GM23248 (cell line): ENCODE measurements at regions not wholly inside any gene's neighbourhood (a gene's known extent, or its start where the extent isn't known, plus 50 kb on each side); places are given as distances from the start of the nearest gene placed in this dataset.
"Not testable (repeated sequence)": the region's sequence is repeated elsewhere in the genome, so short reads cannot be mapped to it uniquely, and the experiment has no call there.

Source experiments
- DNase-seq: peaks from one replicate; pipeline ENCODE4 v3.0.0-alpha.2; 2015
- H2AFZ ChIP-seq: fragments of 200-600 bp; sonication (generic); 2 replicates; pipeline ENCODE4 v1.6.1; 2016; ENCODE audit warnings: antibody characterized with exemption
- H3F3A ChIP-seq: fragments of 200-600 bp; sonication (generic); 2 replicates; pipeline ENCODE4 v1.6.1; 2016; ENCODE audit warnings: mild to moderate bottlenecking, antibody characterized with exemption, mixed run types; ENCODE audit not compliant: insufficient read depth
- H3K27ac ChIP-seq: fragments of 200-600 bp; sonication (generic); 2 replicates; pipeline ENCODE4 v1.5.1; 2016; ENCODE audit warnings: mild to moderate bottlenecking
- H3K27me3 ChIP-seq: fragments of 200-600 bp; sonication (generic); replicated peaks from 2 replicates; pipeline ENCODE4 v1.6.1; 2016; ENCODE audit warnings: mild to moderate bottlenecking; ENCODE audit not compliant: insufficient read depth
- H3K36me3 ChIP-seq: fragments of 200-600 bp; sonication (generic); 2 replicates; pipeline ENCODE4 v1.6.1; 2016; ENCODE audit warnings: low read depth, mild to moderate bottlenecking
- H3K4me1 ChIP-seq: fragments of 200-600 bp; sonication (generic); 2 replicates; pipeline ENCODE4 v1.6.1; 2016; ENCODE audit warnings: mild to moderate bottlenecking; ENCODE audit not compliant: insufficient read depth
- H3K4me2 ChIP-seq: fragments of 200-600 bp; sonication (generic); one replicate; pipeline ENCODE4 v1.6.1; 2016; ENCODE audit warnings: mild to moderate bottlenecking; ENCODE audit not compliant: unreplicated experiment
- H3K4me3 ChIP-seq: fragments of 200-600 bp; sonication (generic); 2 replicates; pipeline ENCODE4 v1.5.1; 2016; ENCODE audit warnings: mild to moderate bottlenecking
- H3K79me2 ChIP-seq: fragments of 200-600 bp; sonication (generic); 2 replicates; pipeline ENCODE4 v1.6.1; 2016; ENCODE audit warnings: mild to moderate bottlenecking; ENCODE audit not compliant: insufficient read depth
- H3K9ac ChIP-seq: fragments of 200-600 bp; sonication (generic); 2 replicates; pipeline ENCODE4 v1.6.1; 2016; ENCODE audit warnings: mild to moderate bottlenecking
- H3K9me2 ChIP-seq: fragments of 200-600 bp; sonication (generic); 2 replicates; pipeline ENCODE4 v1.6.1; 2016; ENCODE audit warnings: mixed run types, mild to moderate bottlenecking, moderate library complexity; ENCODE audit not compliant: insufficient read depth
- H3K9me3 ChIP-seq: fragments of 200-600 bp; sonication (generic); one replicate; pipeline ENCODE4 v1.6.1; 2017; ENCODE audit warnings: low read depth
- H4K20me1 ChIP-seq: fragments of 200-600 bp; sonication (generic); 2 replicates; pipeline ENCODE4 v1.6.0; 2016; ENCODE audit not compliant: insufficient read depth
- EZH2 ChIP-seq: fragments of 200-600 bp; sonication (generic); IDR thresholded peaks from 2 replicates; pipeline ENCODE4 v1.6.1; 2018; ENCODE audit warnings: antibody characterized with exemption, mild to moderate bottlenecking; ENCODE audit not compliant: insufficient read depth, poor library complexity, severe bottlenecking
- EZH2phosphoT487 ChIP-seq: fragments of 200-600 bp; sonication (generic); IDR thresholded peaks from 2 replicates; pipeline ENCODE4 v1.6.1; 2018; ENCODE audit warnings: antibody characterized with exemption, moderate library complexity, mild to moderate bottlenecking, low read depth; ENCODE audit not compliant: insufficient read depth
- WGBS, 2 experiments: methylation state at CpG; one replicate each; pipeline ENCODE4 v1.1.6; 2015 to 2017; ENCODE audit warnings: low lambda C conversion rate in 2 of 2, low coverage in 1 of 2; ENCODE audit errors: missing lambda C conversion rate in 2 of 2; 5-methylcytosine and 5-hydroxymethylcytosine counted together
- in situ Hi-C: fragments of 300-500 bp; cut with MboI; formaldehyde crosslinking; loops from 2 replicates; pipeline ENCODE4 v1.15.0; 2020

GRCh38 chr9:118670011-118670953 lies 699.0 kb downstream of the BRINP1 start:
- no peak for TF ChIP-seq EZH2
- TF ChIP-seq EZH2phosphoT487: no peak
- in situ Hi-C loops: no loop called here
- no peaks in the 10 kb centered on the region for H3K27me3 ChIP-seq
- H3K9ac ChIP-seq: no peak overlapping the region
- H2AFZ ChIP-seq: no peak overlapping the region
- H3K27ac ChIP-seq: no peak overlapping the region
- H3F3A ChIP-seq: no peaks in the 10 kb centered on the region
- H4K20me1 ChIP-seq: no peaks in the 10 kb centered on the region
- WGBS, 2 experiments: 42 to 44% methylated on average over 11 of the region's 11 CpGs
- H3K36me3 ChIP-seq: no peaks in the 10 kb centered on the region
- no peak for DNase-seq
- H3K9me2 ChIP-seq: no peaks in the 10 kb centered on the region
- H3K4me2 ChIP-seq: no peak overlapping the region
- H3K4me1 ChIP-seq: no peaks in the 10 kb centered on the region
- H3K9me3 ChIP-seq: no peaks in the 10 kb centered on the region
- H3K79me2 ChIP-seq: no peaks in the 10 kb centered on the region
- no peak overlapping the region for H3K4me3 ChIP-seq

- Histone ChIP-seq H2AFZ (no peak overlapping the region), H3K79me2 (no peaks in the 10 kb centered on the region), H3K27ac (no peak overlapping the region), H3K9me2 (no peaks in the 10 kb centered on the region), H3K4me1 (no peaks in the 10 kb centered on the region), H3K9me3 (no peaks in the 10 kb centered on the region), H3F3A (no peaks in the 10 kb centered on the region), H4K20me1 (no peaks in the 10 kb centered on the region), H3K9ac (no peak overlapping the region), H3K36me3 (no peaks in the 10 kb centered on the region), H3K4me3 (no peak overlapping the region), H3K4me2 (no peak overlapping the region), H3K27me3 (no peaks in the 10 kb centered on the region)
- in situ Hi-C loops: no loop called here
- no peak for TF ChIP-seq EZH2phosphoT487
- no peak for TF ChIP-seq EZH2
- no peak for DNase-seq
- WGBS, 2 experiments: 57 to 67% methylated on average over 5 of the region's 5 CpGs
Measured at GRCh38 chr9:118674942-118675341, 694.3 kb downstream of the BRINP1 start.

- in situ Hi-C loops, H3K9me3 ChIP-seq, H3K4me1 ChIP-seq, H3K9ac ChIP-seq, H3K27ac ChIP-seq, H4K20me1 ChIP-seq, H3K27me3 ChIP-seq, H3K9me2 ChIP-seq, H3K4me2 ChIP-seq, H3K79me2 ChIP-seq, H3K36me3 ChIP-seq, DNase-seq, H3F3A ChIP-seq, H3K4me3 ChIP-seq, H2AFZ ChIP-seq: not testable (repeated sequence)
- 70 to 73% methylated on average over 18 to 28 of the region's 47 CpGs for WGBS, 2 experiments
Measured at GRCh38 chr9:118677936-118678653, 691.1 kb downstream of the BRINP1 start.

GRCh38 chr9:118686959-118687358 lies 682.3 kb downstream of the BRINP1 start:
- no peak overlapping the region for H2AFZ ChIP-seq
- no peaks in the 10 kb centered on the region for H3K4me1 ChIP-seq
- no peak overlapping the region for H3K4me3 ChIP-seq
- H3K4me2 ChIP-seq: no peak overlapping the region
- no peaks in the 10 kb centered on the region for H3K36me3 ChIP-seq
- no peaks in the 10 kb centered on the region for H3F3A ChIP-seq
- no peaks in the 10 kb centered on the region for H3K9me3 ChIP-seq
- 1% methylated on average over 5 of the region's 5 CpGs for WGBS, 2 experiments
- H3K27me3 ChIP-seq: 0 out of 2 replicates have a peak, but pooled peaks cover 4% of the 10 kb centered on the region
- no peak overlapping the region for H3K27ac ChIP-seq
- H3K9me2 ChIP-seq: no peaks in the 10 kb centered on the region
- in situ Hi-C loops: no loop called here
- H3K9ac ChIP-seq: no peak overlapping the region
- no peak for DNase-seq
- no peaks in the 10 kb centered on the region for H4K20me1 ChIP-seq
- no peaks in the 10 kb centered on the region for H3K79me2 ChIP-seq
- no peak for TF ChIP-seq EZH2
- no peak for TF ChIP-seq EZH2phosphoT487
